Testis (tissue), 2 donors: ENCODE measurements at regions not wholly inside any gene's neighbourhood (a gene's known extent, or its start where the extent isn't known, plus 50 kb on each side); places are given as distances from the start of the nearest gene placed in this dataset.

ENCODE experiments used
- DNase-seq: peaks from one replicate; pipeline ENCODE4 v3.0.0-alpha.2; 2019
- H3K27ac ChIP-seq, 2 donors: fragments of 200-600 bp; sonication (generic); one replicate each; pipeline ENCODE4 v1.5.1; 2019
- H3K27me3 ChIP-seq: fragments of 200-600 bp; sonication (generic); one replicate; pipeline ENCODE4 v1.5.1; 2019
- H3K36me3 ChIP-seq: fragments of 200-600 bp; sonication (generic); one replicate; pipeline ENCODE4 v1.5.1; 2017; ENCODE audit warnings: low read depth; ENCODE audit errors: missing control alignments
- H3K4me1 ChIP-seq: fragments of 200-600 bp; sonication (generic); one replicate; pipeline ENCODE4 v1.5.1; 2019
- H3K4me3 ChIP-seq, 2 donors: fragments of 200-600 bp; sonication (generic); one replicate each; pipeline ENCODE4 v1.5.1; 2017 to 2019
- H3K9me3 ChIP-seq: fragments of 200-600 bp; sonication (generic); one replicate; pipeline ENCODE4 v1.5.1; 2017
- POLR2A ChIP-seq: fragments of 450-650 bp; IDR thresholded peaks from one replicate; pipeline ENCODE4 v1.6.1; 2017; ENCODE audit warnings: antibody characterized with exemption, mild to moderate bottlenecking, moderate library complexity
- WGBS, 2 donors: methylation state at CpG; one replicate each; pipeline ENCODE4 v1.1.5; 2018; 5-methylcytosine and 5-hydroxymethylcytosine counted together
- intact Hi-C: fragments of 100-400 bp; cut with DNase I; formaldehyde crosslinking; loops from one replicate; pipeline ENCODE4 v1.15.1; 2023; ENCODE audit warnings: low total_unique reads
- TF ChIP-seq, protein P1 (sequence below), 3 experiments: fragments of 450-650 bp in 2 of 3; fragments of 200-600 bp in 1 of 3; sonication (generic) in 1 of 3; IDR thresholded peaks; one replicate each; pipeline ENCODE4 v1.5.1; 2016 to 2019; ENCODE audit warnings: antibody characterized with exemption in 3 of 3, mild to moderate bottlenecking in 2 of 3, moderate library complexity in 1 of 3

- DNase-seq: no peak
- H3K4me3 ChIP-seq: no peak overlapping the region
- no peaks in the 10 kb centered on the region for H3K9me3 ChIP-seq
- H3K27ac ChIP-seq: no peak overlapping the region
- no peak for TF ChIP-seq POLR2A
- TF ChIP-seq, protein P1, sequence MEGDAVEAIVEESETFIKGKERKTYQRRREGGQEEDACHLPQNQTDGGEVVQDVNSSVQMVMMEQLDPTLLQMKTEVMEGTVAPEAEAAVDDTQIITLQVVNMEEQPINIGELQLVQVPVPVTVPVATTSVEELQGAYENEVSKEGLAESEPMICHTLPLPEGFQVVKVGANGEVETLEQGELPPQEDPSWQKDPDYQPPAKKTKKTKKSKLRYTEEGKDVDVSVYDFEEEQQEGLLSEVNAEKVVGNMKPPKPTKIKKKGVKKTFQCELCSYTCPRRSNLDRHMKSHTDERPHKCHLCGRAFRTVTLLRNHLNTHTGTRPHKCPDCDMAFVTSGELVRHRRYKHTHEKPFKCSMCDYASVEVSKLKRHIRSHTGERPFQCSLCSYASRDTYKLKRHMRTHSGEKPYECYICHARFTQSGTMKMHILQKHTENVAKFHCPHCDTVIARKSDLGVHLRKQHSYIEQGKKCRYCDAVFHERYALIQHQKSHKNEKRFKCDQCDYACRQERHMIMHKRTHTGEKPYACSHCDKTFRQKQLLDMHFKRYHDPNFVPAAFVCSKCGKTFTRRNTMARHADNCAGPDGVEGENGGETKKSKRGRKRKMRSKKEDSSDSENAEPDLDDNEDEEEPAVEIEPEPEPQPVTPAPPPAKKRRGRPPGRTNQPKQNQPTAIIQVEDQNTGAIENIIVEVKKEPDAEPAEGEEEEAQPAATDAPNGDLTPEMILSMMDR (IDR thresholded peaks at IDR 0.05): no peak
- no peaks in the 10 kb centered on the region for H3K4me1 ChIP-seq
- H3K36me3 ChIP-seq: no peaks in the 10 kb centered on the region
- WGBS, 2 donors: 79 to 82% methylated on average over 4 of the region's 4 CpGs
- H3K27me3 ChIP-seq: no peaks in the 10 kb centered on the region
- intact Hi-C loops: no loop called here
Measured at GRCh38 chr6:6844530-6844929, 256.0 kb downstream of the LY86 start.

GRCh38 chr6:6845603-6846002 is 257.1 kb downstream of the LY86 start:
- intact Hi-C loops: no loop called here
- WGBS, 2 donors: 97% methylated on average over 3 of the region's 3 CpGs
- Histone ChIP-seq H3K9me3 (no peaks in the 10 kb centered on the region), H3K27ac (no peak overlapping the region), H3K36me3 (no peaks in the 10 kb centered on the region), H3K4me1 (no peaks in the 10 kb centered on the region), H3K27me3 (no peaks in the 10 kb centered on the region), H3K4me3 (no peak overlapping the region)
- no peak for DNase-seq
- TF ChIP-seq, protein P1 (IDR thresholded peaks at IDR 0.05): no peak
- no peak for TF ChIP-seq POLR2A

DNA sequence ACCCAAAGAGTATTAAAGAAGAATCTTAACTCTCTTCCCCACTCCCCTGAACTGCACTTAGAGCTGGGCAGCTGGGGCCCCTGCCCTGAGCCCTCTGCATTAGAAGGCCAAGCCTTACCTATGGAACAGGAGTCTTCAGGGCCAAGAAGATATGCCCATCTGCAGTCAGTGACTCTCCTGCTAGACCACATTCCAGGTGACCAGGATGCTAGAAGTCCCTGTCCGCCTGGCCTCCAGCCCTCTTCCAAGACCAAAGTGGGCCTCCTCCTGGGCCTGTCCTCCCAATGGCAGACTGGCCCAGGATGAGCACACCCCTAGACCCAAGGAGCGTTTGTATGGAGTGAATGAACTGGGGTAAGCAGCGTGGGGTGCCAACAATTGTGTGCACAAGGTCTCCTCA is 259.1 kb downstream of the LY86 start:
- Histone ChIP-seq H3K9me3 (no peaks in the 10 kb centered on the region), H3K36me3 (no peaks in the 10 kb centered on the region), H3K4me1 (no peaks in the 10 kb centered on the region), H3K4me3 (no peak overlapping the region), H3K27me3 (no peaks in the 10 kb centered on the region), H3K27ac (no peak overlapping the region)
- intact Hi-C loops: no loop called here
- DNase-seq: no peak
- WGBS, 2 donors: 75% methylated on average over 3 of the region's 3 CpGs; no CpG with 5 or more reads in 1 of the 2 donors
- TF ChIP-seq, protein P1 (IDR thresholded peaks at IDR 0.05): no peak
- no peak for TF ChIP-seq POLR2A

DNA sequence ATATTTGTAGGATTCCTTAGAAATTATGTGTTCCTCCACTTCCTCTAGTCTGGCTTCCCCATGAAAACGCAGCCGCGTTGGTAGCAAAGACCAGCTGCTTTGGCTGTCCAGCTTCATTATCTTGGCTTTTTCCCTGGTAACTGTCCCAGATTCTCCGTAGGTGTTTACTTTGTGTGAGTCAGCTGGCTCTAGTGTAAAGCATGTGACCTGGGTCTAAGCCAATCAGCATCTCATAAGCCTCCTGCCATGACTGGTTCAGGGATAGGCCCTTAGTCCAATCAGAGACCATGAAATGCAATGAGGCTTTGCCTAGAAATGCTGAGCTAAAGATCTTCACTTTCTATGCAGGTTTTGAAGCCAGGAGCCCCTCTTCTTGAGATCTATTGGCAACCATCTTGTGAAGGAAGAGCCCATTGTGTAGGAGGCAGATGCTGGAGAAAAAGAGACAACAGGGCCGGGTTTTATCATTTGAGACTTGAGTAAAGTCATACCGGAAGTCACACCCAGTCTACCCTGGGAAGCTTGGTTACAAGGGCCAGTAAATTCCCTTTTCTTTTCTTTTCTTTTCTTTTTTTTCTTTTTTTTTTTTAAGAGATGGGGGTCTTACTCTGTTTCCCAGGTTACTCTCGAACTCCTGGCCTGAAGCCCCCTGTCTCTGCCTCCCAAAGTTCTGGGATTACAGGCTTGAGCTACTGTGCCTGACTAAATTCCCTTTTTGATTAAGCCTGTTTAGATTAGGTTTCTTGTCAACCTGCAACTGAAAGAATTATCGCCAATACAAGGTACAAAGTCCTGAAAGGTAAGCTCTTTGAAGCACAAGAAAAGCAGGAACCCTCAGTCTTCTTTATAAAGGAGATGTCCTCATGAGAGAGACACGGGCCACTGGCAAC is 256.5 kb upstream of the RREB1 start:
- Histone ChIP-seq H3K9me3 (no peaks in the 10 kb centered on the region), H3K4me3 (peak overlapping the region in 1 of 2 donors; percentile 1), H3K27ac (no peak overlapping the region), H3K27me3 (no peaks in the 10 kb centered on the region), H3K4me1 (no peaks in the 10 kb centered on the region), H3K36me3 (no peaks in the 10 kb centered on the region)
- intact Hi-C loops: no loop called here
- 37 to 48% methylated on average over 9 of the region's 9 CpGs for WGBS, 2 donors
- DNase-seq: peak; percentile 80
- TF ChIP-seq, protein P1 (IDR thresholded peaks at IDR 0.05): no peak
- no peak for TF ChIP-seq POLR2A

- 86 to 90% methylated on average over 2 of the region's 2 CpGs for WGBS, 2 donors
- H3K27me3 ChIP-seq: no peaks in the 10 kb centered on the region
- intact Hi-C loops: no loop called here
- no peaks in the 10 kb centered on the region for H3K36me3 ChIP-seq
- no peak for TF ChIP-seq POLR2A
- TF ChIP-seq, protein P1 (IDR thresholded peaks at IDR 0.05): no peak
- no peaks in the 10 kb centered on the region for H3K9me3 ChIP-seq
- peaks cover 5% of the 10 kb centered on the region for H3K4me1 ChIP-seq
- H3K27ac ChIP-seq: no peak overlapping the region
- H3K4me3 ChIP-seq: no peak overlapping the region
- no peak for DNase-seq
Measured at GRCh38 chr6:6851949-6852261, 255.9 kb upstream of the RREB1 start.
